ENCODE measurements at regions not wholly inside any gene's neighbourhood (a gene's known extent, or its start where the extent isn't known, plus 50 kb on each side); places are given as distances from the start of the nearest gene placed in this dataset.

DNA sequence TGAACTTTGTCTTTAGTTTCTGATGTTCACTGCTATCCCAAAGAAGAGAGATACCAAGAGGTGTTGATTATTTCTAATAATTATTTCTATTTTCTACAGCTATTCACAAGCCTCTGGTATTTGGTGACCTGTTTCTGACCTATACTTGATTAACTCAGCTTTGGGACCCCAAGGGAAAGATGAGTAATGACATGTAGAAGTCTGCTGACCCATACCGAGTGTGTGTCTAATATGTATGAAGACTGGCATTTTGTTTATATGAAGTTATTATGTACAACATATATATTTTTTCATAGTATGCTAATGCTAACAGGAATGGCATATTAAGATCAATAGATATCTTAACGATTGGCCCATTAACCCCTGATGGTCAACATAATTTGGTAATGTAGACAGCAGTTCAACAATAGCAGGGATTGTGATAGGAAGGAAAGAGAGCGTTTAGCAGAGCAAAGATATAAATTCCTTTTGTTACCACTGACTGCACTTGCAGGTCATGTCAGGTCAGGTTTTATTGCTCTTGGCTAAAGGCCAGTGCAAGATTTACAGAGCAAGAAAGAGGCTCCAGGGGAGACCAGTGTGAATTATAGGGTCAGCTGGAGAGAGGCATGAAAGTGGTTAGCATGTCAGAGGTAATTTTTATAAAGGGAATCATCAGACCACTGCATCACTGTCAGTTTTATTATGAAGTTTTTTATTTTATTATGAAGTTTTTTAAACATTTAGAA is 94.7 kb upstream of the DIPK2B start:
- no peak for DNase-seq (ENCODE audit: low spot score)

DNA sequence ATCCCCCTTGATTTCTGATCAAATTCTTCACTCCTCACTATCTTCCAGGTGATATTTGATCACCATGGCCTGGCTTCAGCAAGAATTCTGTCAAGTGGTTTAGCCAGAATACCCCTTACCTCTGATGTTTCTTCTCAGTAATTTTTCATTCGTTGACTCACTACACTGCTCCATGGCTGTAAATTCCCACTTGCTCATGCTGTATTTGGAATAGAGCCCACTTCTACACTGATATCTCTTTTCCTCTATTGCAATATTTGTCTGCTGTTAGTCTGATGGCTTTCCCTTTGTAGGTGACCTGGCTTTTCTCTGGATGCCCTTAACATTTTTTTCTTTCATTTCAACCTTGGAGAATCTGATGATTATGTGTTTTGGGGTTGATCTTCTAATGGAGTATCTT is 73.9 kb upstream of the DIPK2B start:
- DNase-seq (ENCODE audit: low spot score), result no peak

DNA sequence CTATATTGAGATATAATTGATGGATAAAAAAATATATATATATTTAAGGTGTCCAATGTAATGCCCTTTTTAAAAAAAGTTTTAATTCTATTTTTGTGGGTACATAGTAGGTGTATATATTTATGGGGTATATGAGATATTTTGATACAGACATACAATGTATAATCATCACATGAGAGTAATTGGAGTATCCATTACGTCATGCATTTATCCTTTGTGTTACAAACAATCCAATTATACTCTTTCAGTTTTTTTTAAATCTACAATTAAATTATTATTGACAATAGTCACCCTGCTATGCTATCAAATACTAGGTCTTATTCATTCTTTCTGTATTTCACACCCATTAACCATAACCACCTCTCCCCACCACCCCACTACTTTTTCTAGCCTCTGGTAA is 66.3 kb upstream of the DIPK2B start:
- no peak for DNase-seq (ENCODE audit: low spot score)

DNA sequence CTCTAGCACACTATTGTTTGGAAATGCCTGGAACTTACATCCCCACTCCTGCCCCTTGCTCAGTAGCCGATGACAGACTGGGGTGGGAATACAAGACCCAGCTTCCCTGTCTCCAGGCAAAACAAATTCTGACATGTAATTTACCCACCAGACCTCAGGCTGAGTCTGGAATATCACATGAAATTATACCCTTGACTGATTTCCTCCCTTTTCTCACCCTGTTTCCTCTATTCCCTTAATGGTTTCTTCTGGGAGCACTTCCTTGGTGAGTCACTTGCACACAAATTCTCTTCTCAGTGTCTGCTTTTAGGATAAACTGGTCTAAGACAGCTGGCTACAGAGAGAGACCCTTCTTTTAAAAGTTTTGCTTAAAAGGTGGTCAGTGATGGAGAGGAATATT is 65.8 kb upstream of the DIPK2B start:
- DNase-seq (ENCODE audit: low spot score), result no peak

DNA sequence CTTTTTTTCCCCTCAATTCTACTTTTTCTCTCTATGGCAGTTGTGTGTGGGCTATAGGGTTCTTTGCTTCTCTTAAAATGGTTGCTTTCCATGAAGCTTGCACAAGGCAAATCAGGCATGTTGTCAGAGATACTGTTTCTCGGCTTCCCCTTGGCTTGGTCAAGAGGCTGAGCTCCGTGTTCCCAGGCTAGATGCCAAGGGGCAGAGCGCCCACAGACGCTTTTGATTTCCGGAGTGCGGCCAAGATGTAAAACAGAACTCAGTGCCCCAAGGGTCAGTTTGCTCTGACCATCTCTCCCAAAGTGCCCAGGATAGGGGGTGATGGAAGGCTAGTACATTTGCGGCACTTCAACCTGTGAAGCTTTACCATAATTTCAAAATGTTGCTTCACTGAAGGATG is 64.2 kb upstream of the DIPK2B start:
- DNase-seq (ENCODE audit: low spot score), result no peak

DNA sequence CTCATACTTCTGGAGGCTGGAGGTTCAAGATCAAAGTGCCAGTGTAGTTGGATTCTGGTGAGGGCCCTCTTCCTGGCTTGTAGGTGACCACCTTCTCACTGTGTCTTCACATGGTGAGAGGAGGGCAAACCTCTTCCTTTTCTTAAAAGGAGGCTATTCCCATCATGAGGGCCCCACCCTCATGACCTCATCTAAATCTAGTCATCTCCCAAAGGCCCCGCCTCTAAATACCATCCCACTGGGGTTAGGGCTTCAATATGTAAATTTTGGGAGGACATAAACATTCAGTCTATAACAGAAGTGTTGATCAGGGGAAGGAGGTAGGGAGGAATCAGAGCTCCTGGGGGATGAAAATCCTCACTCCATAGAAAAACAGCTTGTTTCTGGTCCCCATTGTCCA is 60.8 kb upstream of the DIPK2B start:
- no peak for DNase-seq (ENCODE audit: low spot score)

DNA sequence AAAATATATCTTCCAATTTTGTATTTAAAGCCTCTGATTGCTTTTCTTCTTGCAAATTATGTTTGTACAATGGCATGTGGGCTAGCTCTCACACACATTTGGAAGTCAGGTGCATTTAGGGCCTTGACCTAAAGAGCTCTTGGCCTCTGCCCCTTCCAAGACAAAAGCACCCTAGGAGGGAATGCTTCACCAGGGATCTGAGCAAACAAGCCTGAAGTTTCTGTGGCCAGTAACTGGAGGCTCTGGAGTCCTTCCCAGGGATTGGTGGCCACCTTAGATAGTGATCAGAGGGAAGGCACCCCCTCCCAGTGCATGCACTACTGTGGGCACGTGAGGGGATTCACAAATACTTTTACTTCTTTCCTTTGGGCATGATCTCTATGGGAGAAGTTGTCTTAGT is 60.3 kb upstream of the DIPK2B start:
- DNase-seq (ENCODE audit: low spot score), result no peak

DNA sequence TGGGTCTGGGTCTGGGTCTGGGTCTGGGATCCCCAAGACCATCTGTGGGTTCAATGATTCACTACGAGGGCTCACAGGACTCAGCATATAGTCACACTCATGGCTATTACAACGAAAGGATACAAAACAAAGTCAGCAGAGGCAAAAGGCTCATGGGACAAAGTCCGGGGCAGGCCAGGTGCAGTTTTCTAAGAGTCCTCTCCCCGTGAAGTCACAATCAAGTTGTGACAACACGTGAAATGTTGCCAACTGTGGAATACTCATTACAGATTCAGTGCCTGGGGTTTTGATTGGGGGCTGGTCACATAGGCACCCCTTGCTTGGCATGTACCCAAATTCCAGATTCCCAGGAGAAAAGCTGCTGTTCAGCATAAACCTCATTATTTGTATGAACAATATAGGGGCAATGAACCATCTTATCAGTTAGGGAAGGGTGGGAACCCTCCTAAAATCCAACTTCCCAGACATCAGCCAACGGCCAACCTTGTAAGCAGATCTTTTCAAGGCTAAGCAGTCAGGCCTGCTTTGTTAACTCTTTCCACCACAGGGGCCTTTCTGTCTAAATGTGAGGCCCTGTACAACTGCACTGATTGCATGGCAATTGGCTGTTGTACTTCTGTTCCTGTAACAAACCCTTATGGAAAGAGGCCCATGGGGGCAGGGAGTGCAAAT is 58.2 kb upstream of the DIPK2B start:
- no peak for DNase-seq (ENCODE audit: low spot score)

All from CD4-positive, alpha-beta T cell treated with Interleukin-6 at 100 ng/mL for 8 hours (primary cell).